Fibroblast of peridontal ligament (primary cell): ENCODE measurements at regions not wholly inside any gene's neighbourhood (a gene's known extent, or its start where the extent isn't known, plus 50 kb on each side); places are given as distances from the start of the nearest gene placed in this dataset.
"Not testable (repeated sequence)": the region's sequence is repeated elsewhere in the genome, so short reads cannot be mapped to it uniquely, and the experiment has no call there.

ENCODE experiments used
- DNase-seq: peaks from one replicate; pipeline ENCODE4 v3.0.0-alpha.2; 2010; ENCODE audit errors: extremely low read depth

GRCh38 chr18:47728921-47729320 lies 201.5 kb downstream of the SMAD2 start:
- DNase-seq: no peak

GRCh38 chr18:47727409-47727808 lies 203.1 kb downstream of the SMAD2 start:
- DNase-seq: no peak

GRCh38 chr18:47726550-47726949 lies 203.9 kb downstream of the SMAD2 start:
- DNase-seq: no peak

GRCh38 chr18:47725656-47726055 lies 204.8 kb downstream of the SMAD2 start:
- no peak for DNase-seq

- DNase-seq: no peak
Observed at GRCh38 chr18:47724186-47724975, 206.1 kb downstream of the SMAD2 start.

- DNase-seq: no peak
Observed at GRCh38 chr18:47721876-47722275, 208.6 kb downstream of the SMAD2 start.

- no peak for DNase-seq
Observed at GRCh38 chr18:47720741-47721140, 209.7 kb downstream of the SMAD2 start.

GRCh38 chr18:47719096-47719780 lies 211.2 kb downstream of the SMAD2 start:
- DNase-seq: no peak

- no peak for DNase-seq
Observed at GRCh38 chr18:47718646-47719045, 211.8 kb downstream of the SMAD2 start.

- DNase-seq: no peak
Observed at GRCh38 chr18:47717257-47717656, 213.2 kb downstream of the SMAD2 start.

- no peak for DNase-seq
Observed at GRCh38 chr18:47716632-47717185, 213.8 kb downstream of the SMAD2 start.

- DNase-seq: no peak
Observed at GRCh38 chr18:47710451-47710850, 220.0 kb downstream of the SMAD2 start.

- DNase-seq: no peak
Observed at GRCh38 chr18:47709556-47709955, 220.9 kb downstream of the SMAD2 start.

- DNase-seq: no peak
Observed at GRCh38 chr18:47708206-47708605, 222.3 kb downstream of the SMAD2 start.

GRCh38 chr18:47701134-47701533 lies 229.3 kb downstream of the SMAD2 start:
- no peak for DNase-seq

GRCh38 chr18:47696870-47697269 lies 233.6 kb downstream of the SMAD2 start:
- DNase-seq: no peak

GRCh38 chr18:47691611-47692010 lies 238.8 kb downstream of the SMAD2 start:
- no peak for DNase-seq

- not testable (repeated sequence) for DNase-seq
Observed at GRCh38 chr18:47690778-47691177, 239.7 kb downstream of the SMAD2 start.

GRCh38 chr18:47689371-47689770 lies 241.1 kb downstream of the SMAD2 start:
- no peak for DNase-seq

GRCh38 chr18:47686806-47687205 lies 243.7 kb downstream of the SMAD2 start:
- no peak for DNase-seq

GRCh38 chr18:47683774-47684173 lies 246.7 kb downstream of the SMAD2 start:
- DNase-seq: no peak

GRCh38 chr18:47682876-47683275 lies 247.6 kb downstream of the SMAD2 start:
- no peak for DNase-seq

GRCh38 chr18:47680488-47680887 lies 250.0 kb downstream of the SMAD2 start:
- DNase-seq: no peak
